Testis (tissue), 2 donors: ENCODE measurements at regions not wholly inside any gene's neighbourhood (a gene's known extent, or its start where the extent isn't known, plus 50 kb on each side); places are given as distances from the start of the nearest gene placed in this dataset.

Experiments used
- POLR2A ChIP-seq: fragments of 450-650 bp; IDR thresholded peaks from one replicate; pipeline ENCODE4 v1.6.1; 2017; ENCODE audit warnings: antibody characterized with exemption, mild to moderate bottlenecking, moderate library complexity
- TF ChIP-seq, protein P1 (sequence below), 3 experiments: fragments of 450-650 bp in 2 of 3; fragments of 200-600 bp in 1 of 3; sonication (generic) in 1 of 3; IDR thresholded peaks; one replicate each; pipeline ENCODE4 v1.5.1; 2016 to 2019; ENCODE audit warnings: antibody characterized with exemption in 3 of 3, mild to moderate bottlenecking in 2 of 3, moderate library complexity in 1 of 3

DNA sequence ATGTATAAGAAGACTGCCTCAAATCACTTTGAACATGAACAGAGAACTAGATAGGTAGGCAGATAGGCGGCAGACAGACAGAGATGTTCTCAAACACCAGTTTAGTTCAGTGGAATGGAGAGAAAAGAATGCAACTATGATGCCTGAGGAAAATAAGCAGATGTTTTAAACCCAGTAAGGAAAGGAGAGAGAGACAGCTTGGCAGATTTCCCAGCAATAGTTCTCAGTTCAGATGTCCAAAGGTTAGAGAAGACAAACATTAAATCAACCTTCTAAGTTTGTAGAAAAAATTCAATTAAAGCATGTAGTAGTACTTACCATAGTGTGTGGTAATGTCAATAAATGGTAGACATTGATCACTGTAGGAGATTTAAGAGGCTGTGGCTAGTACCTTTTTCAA is 209.6 kb upstream of the PFN2 start:
- TF ChIP-seq POLR2A: no peak
- TF ChIP-seq, protein P1, sequence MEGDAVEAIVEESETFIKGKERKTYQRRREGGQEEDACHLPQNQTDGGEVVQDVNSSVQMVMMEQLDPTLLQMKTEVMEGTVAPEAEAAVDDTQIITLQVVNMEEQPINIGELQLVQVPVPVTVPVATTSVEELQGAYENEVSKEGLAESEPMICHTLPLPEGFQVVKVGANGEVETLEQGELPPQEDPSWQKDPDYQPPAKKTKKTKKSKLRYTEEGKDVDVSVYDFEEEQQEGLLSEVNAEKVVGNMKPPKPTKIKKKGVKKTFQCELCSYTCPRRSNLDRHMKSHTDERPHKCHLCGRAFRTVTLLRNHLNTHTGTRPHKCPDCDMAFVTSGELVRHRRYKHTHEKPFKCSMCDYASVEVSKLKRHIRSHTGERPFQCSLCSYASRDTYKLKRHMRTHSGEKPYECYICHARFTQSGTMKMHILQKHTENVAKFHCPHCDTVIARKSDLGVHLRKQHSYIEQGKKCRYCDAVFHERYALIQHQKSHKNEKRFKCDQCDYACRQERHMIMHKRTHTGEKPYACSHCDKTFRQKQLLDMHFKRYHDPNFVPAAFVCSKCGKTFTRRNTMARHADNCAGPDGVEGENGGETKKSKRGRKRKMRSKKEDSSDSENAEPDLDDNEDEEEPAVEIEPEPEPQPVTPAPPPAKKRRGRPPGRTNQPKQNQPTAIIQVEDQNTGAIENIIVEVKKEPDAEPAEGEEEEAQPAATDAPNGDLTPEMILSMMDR (IDR thresholded peaks at IDR 0.05): no peak
